ENCODE measurements at regions not wholly inside any gene's neighbourhood (a gene's known extent, or its start where the extent isn't known, plus 50 kb on each side); places are given as distances from the start of the nearest gene placed in this dataset.

DNA sequence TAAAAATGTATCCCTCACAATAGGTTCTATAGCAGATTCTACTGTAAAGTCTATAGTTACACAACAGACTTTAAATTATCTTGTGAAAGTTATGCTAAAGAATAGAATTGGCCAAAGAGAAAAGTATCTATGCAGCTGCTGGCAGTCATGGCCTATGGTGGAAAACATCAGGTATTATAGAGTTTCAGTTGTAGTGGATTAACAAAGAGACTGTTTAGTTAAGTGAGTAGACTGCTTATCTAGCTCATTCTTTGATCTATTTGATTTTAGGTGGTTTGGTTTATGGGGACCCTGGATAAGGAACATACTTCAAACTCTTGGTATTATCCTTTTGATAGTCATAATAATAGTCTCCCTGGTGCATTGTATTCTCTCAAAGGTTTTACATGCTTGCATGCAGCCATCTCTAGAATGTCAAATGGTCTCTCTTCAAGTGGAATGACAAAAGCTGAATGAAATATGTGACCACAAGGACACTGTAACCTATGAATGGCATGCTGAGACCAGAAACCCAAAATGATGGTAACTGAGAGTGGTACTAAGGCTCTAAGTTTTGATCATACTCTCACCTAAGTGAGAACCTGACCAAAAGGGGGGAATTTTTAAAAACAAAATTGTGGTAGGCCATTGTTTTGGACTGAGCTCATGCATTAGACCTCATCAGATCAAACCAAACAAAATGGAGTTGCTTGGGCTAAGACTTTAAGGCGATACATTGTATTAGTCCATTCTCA lies 54.9 kb upstream of the NAMPT start:
- Histone ChIP-seq H3K9me3 (no peaks in the 10 kb centered on the region), H3K36me3 (no peaks in the 10 kb centered on the region), H3K4me3 (ENCODE audit: low read depth, low read length) (no peak overlapping the region), H3K27me3 (peaks cover 4% of the 10 kb centered on the region; the same call in 1 of the 2 replicates), H3K4me1 (no peaks in the 10 kb centered on the region)
- no peak for DNase-seq
- TF ChIP-seq, protein P1, sequence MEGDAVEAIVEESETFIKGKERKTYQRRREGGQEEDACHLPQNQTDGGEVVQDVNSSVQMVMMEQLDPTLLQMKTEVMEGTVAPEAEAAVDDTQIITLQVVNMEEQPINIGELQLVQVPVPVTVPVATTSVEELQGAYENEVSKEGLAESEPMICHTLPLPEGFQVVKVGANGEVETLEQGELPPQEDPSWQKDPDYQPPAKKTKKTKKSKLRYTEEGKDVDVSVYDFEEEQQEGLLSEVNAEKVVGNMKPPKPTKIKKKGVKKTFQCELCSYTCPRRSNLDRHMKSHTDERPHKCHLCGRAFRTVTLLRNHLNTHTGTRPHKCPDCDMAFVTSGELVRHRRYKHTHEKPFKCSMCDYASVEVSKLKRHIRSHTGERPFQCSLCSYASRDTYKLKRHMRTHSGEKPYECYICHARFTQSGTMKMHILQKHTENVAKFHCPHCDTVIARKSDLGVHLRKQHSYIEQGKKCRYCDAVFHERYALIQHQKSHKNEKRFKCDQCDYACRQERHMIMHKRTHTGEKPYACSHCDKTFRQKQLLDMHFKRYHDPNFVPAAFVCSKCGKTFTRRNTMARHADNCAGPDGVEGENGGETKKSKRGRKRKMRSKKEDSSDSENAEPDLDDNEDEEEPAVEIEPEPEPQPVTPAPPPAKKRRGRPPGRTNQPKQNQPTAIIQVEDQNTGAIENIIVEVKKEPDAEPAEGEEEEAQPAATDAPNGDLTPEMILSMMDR (IDR thresholded peaks at IDR 0.05; ENCODE audit: low read depth, low read length) = no peak

DNA sequence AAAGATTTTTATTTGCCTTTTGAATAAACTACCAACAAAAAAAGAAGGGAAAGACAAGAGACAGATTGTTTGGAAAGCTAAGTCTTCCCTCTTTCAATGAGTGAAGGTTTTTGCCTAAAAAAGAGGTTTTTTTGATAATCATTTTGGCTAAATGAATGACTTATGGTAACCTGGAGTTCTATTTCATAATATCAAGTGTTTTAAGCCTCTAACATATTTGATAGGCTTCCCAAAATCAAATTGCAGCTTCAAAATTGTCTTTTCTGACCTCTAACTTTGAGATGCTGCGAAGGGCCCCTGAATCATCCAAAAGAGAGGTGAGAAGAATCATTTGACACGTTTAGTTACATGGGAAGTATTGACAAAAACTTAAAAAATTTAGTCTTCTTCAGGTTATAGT lies 53.0 kb upstream of the NAMPT start:
- DNase-seq = no peak
- Histone ChIP-seq H3K36me3 (no peaks in the 10 kb centered on the region), H3K4me1 (no peaks in the 10 kb centered on the region), H3K4me3 (ENCODE audit: low read depth, low read length) (no peak overlapping the region), H3K27me3 (peaks cover 4% of the 10 kb centered on the region; the same call in 1 of the 2 replicates), H3K9me3 (no peaks in the 10 kb centered on the region)
- TF ChIP-seq, protein P1 (IDR thresholded peaks at IDR 0.05; ENCODE audit: low read depth, low read length) = no peak

DNA sequence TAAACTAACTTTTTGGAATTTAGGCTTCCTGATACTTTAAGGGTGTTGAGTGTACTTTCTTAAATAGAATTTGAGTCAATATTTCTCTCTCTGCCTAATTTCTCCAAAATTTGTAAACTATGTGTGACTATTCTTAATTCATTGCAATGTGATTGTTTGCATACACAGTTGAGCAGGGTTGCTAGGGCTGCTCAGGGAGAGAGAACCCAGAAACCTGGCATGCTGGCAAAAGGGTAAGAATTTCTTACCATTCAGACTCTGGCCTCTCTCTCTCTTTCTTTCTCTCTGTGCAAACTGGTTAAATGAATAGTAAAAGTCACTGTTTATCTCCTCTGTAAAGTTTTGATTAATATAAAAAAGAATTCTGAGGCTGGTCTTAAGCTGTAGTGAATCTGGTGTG lies 51.0 kb upstream of the NAMPT start:
- peaks cover 4% of the 10 kb centered on the region; the same call in 1 of the 2 replicates for H3K27me3 ChIP-seq

More for the DNA sequence above, 51.0 kb upstream of the NAMPT start:
- Histone ChIP-seq H3K36me3 (no peaks in the 10 kb centered on the region), H3K9me3 (no peaks in the 10 kb centered on the region), H3K4me3 (ENCODE audit: low read depth, low read length) (no peak overlapping the region), H3K4me1 (no peaks in the 10 kb centered on the region)
- DNase-seq = no peak
- TF ChIP-seq, protein P1 (IDR thresholded peaks at IDR 0.05; ENCODE audit: low read depth, low read length) = no peak
